NCI-H748 (cell line): ENCODE measurements at regions not wholly inside any gene's neighbourhood (a gene's known extent, or its start where the extent isn't known, plus 50 kb on each side); places are given as distances from the start of the nearest gene placed in this dataset.
A peak's percentile ranks its signal among the peaks of the same experiment; 100 is the strongest.

Experiments used
- DNase-seq: peaks from one replicate; lab custom pipeline; 2025; ENCODE audit not compliant: unreplicated experiment; lab: John Stamatoyannopoulos, UW

DNA sequence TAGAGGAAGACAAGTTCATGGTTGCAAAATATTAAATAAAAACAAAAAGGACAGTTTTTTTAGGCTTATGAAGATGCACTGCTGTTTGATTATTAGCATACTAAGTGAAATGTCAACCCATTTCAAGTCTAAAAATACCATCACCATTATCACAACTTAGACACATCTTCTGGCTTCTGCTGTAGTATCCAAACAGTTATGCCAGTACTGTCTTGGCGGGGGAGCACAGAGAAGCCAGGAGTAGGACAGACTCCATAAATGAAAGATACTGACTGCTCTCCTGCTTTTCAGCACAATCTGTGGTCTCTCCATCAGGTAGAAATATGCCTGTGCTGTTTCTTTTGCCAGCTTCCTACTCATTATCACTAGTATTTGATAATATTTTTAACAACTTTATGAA, 179.2 kb upstream of the DSEL start:
- no peak for DNase-seq

DNA sequence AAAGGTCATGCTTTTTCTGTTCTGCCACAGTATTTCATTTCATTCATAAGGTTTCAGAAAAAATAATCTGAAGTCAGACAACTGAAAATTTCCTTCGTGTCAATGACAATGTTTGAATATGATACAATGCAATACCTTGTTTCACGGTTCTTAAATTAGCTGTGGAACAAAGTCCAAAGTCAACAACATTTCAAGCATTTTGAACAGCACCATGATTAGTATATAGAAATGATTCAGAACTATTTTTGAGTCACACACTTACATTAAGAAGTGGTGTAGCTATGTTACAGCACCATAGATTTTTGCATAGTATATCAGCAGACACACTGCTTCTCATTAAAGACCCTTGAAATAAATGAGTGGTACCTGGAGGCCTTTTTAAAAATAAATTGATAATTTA, 178.3 kb upstream of the DSEL start:
- no peak for DNase-seq

DNA sequence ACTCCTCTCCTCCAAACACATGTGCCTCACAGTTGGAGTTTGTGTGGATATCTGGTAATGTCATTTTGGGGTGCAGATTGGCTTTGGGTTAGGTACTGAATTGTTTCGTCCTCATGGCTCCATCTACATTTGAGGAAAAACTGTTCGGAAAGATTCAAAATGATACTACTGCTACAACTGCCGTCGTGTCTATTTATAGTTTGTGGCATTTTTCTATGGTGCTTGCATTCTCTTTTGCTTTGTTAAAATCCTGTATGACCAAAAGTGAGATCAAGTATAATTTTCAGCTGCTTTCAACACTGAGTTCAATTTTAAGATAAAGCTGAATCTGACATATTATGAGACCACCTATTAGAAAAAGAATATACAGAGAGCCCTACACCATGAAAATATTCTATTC, 176.3 kb upstream of the DSEL start:
- DNase-seq = no peak

DNA sequence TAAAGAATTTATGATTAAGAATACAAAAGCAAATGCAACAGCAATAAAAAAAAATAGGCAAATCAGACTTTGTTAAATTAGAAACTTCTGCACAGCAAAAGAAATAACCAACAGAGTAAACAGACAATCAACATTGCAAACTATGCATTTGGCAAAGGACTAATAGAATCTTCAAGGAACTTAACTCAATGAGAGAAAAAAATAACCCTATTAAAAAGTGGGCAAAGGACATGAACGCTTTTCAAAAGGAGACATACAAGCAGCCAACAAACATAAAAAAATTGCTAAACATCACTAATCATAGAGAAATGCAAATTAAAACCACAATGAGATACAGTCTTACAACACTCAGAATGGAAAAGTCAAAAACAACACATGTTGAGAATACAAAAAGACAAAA, 166.0 kb upstream of the DSEL start:
- no peak for DNase-seq

DNA sequence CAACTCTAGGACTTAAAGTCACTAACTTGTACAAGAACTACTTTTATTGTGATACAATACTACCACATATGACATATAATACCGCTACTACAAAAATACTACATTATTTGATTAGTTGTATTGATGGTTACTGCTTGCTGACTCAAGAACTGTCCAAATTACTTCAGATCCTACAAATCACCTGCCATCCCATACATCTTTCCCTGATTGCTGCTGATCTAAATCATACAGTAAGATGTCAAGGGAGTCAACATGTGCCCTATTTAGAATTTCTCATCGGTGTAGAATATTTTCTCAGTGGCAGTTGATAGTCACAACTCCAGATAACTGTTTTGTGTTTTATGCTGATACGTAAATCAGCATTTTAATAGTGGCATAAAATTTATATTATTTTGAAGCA, 161.0 kb upstream of the DSEL start:
- DNase-seq = no peak

DNA sequence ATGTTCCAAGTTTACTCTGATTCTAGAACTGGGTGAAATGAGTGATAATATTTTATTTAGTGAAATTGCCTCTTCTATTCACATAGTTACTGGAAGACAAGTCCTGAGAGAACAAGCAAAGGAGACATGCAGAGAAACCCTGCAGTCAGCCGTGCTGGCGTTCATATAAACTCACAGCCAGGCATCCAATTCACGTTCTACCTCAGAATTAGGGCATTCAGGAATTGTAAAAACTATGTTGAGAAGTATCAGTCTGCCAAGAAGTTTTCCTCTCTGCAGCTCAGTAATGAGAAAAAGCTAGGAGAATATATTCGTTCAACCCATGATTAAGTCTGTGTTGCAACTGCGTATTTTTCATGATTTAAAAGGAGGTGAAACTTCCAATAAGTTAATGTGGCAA, 156.2 kb upstream of the DSEL start:
- no peak for DNase-seq

DNA sequence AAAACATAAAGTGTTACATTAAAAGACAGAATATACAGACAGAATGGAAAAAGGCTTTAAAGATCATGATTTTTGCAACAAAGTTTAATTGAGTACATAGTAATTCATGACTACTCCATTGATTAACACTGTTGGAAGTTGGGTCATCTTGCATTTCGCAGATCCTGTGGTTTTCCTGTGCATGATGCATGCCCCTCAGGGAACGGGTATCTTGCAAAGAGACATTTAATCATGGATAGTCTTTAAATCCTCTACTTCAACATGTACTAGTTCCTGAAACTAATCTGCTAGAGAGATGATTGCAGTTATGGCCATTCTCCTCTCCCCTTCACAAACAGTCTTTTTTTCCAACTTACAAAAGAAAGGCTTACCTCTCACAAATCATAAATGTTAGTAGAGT, 155.6 kb upstream of the DSEL start:
- no peak for DNase-seq

DNA sequence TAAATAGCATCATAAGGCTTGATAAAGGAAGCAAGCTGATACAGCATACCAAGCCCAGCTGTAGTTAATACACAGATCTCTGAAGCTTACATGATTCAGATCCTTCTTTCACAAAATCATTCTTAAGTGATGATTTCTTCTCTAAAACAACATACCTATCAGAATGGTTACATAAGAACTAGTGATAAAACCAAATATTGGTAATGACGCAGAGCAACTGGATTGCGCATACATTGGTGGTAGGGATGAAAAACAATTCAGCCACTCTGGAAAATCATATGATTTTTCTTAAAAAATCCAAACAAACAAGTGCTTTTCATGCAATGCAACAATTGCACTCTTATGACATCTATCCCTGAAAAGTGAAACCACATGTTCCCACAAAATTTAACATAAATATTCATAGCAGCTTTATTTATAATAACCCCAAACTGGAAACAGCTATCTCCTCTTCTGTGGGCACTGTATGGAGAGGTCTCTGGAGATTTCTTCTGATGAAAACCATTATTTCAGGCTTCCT, 153.6 kb upstream of the DSEL start:
- DNase-seq = no peak

DNA sequence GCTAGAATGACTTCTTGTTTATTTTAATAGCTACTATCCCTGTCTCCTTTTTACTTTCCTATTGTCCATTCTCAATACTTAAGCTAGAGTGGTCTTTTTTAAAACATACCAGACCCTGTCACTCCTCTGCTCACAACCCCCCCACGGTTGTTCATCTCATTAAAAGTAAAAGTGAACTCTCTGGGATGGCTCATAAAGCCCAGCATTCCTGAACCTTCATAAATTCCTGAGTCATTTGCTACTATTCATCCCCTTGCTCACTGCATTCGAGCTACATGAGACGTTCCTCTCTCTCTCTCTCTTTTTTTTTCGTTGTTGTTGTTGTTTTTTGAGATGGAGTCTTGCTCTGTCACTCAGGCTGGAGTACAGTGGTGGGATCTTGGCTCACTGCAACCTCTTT, 148.7 kb upstream of the DSEL start:
- no peak for DNase-seq

DNA sequence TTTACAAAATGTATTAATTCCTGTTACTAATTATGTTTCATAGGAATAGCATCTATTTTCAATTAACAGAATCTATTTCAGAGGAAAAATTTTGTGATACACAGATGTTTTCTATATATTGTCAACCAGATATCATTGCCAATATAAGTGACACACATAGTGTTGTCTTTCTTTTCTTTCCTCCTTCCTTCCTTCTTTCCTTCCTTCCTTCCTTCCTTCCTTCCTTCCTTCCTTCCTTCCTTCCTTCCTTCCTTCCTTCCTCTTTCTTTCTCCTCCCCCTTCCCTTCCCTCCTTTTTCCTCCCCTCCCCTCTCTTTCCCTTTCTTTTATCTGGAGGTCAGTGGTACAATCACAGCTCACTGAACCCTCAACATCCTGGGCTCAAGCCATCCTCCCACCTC, 146.5 kb upstream of the DSEL start:
- DNase-seq = no peak

DNA sequence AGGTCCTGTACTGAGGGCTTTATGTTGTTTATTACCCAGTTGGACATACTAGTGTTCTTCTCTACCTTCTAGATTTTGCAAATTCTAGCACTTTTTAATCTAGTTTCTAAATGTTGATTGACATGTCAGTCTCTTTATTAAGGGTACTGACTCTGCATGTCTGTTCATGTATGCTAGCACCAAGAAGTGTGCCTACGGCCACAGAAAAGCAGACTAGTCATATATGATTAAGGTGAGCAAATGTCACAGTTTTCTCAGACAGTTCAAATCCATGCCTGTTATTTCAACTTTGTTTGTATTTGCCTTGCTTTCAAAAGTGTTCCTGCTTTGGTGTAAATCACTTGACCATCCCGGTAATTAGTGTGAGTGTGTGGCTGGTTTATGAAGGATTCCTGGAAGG, 145.0 kb upstream of the DSEL start:
- no peak for DNase-seq

DNA sequence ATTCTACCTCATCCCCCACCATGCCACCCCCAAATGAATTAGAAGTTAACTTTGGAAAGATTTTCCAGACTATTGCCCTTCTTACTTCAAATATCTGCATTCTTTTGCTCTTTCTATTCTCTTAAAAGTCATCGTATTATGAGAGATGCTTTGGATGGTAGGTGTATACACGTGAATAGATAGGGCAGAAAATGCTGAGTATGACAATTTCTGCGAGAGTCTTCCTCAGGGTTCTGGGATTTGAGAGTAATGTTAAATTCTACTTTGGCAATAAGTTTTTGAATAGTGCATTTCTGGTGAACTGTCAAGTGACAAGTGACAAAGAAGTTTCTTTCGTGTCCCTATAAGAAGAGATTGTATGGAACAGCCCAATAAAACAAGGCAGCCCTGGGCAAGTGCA, 137.6 kb upstream of the DSEL start:
- no peak for DNase-seq

DNA sequence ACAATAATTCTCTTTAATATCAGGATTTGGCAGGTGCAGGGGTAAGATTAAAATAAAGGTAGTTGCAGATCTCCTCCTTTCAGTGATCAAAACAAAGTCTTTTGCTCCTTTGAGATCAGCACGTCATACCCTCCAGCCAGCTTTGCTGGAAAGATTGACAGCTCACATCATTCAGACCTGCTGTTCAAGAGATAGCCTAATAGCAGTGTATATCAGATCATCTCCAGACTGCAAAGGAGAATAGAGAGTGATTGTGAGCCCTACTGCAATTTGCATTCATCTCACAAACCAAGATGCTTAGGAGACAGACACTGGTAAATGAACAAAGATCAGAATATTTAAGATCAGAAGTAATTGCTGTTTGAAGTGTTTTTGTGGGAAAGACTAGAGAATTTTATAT, 135.8 kb upstream of the DSEL start:
- DNase-seq = no peak

DNA sequence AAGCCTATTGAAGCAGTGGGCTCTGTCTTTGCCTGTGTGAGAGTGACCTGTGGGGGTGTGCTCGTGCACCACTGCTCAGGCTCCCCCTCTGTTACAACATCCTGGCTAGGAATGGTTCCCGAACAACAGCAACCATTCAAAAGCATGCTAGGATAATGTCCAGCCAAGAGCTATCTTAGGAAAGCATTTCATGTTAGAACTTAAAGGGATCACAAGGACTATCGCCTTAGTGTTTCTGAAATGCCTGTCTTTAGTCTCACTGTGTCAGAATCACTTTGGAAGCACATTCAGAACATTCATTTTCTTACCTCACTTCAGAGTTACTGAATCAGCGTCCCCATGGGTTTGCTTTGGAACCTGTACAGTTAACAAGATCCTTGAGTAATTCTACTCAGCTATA, 134.9 kb upstream of the DSEL start:
- no peak for DNase-seq

DNA sequence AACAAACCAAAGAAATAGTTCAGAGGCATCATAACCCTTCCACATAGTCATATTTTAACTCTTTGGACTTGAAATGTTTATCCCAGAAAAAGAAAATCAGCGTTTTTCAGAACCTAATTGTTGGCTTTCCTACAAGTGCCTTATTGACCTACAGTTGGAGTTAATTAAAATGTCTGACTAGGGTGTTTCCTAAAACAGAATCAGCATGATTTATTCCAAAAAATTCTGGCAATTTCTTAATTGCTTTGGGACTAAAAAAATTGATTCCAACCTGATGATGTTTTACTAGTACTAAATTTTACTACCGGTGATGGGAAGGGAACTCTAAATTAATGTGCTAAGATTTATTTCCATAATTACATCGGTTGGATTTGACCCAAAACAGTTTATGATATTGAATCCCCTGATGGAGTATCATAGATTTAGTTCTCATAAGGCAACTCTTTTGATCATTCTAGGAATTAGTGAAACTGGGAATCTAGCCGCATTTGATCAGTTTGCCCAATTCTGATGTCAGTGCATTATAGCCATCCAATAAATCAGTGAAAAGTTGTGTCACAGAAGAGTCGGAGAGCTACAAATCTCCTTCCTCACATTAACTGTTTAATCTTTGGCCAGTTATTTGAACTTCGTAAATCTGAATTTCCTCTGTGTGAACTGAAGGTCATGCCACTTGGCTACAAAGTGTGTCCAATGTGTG, 134.3 kb upstream of the DSEL start:
- DNase-seq = no peak

DNA sequence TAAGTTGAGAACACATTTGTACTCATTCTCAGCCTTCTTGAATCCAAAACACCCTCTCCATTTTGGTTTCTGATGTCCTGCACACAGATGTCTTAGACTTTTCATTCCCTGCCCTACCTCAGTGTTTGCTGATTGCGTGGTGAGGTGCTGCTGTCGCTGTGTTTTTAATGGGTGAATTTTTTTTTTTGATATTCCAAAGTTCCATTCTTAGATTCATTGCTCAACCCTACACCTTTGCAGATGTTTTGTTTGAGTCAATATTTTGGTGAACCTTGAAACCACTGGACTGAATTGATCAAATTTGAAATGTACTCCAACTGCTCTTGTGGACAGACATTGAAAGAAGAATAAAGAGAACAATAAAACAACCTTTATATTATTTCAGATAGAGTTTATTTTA, 130.4 kb upstream of the DSEL start:
- no peak for DNase-seq

DNA sequence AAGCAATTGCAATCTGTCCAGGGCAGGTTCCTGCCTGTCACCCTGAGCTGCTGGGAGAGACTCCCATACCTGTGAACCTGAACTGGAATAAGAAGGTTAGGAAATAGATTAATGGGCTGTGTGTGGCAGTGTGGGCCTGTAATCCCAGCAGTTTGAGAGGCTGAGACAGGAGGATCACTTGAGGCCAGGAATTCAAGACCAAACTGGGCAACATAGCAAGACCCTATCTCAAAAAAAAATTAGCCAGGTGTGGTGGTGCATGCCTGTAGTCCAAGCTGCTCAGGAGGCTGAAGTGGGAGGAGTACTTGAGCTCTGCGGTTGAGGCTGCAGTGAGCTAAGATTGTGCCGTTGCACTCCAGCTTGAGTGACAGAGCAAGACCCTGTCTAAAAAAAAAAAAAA, 127.7 kb upstream of the DSEL start:
- no peak for DNase-seq

DNA sequence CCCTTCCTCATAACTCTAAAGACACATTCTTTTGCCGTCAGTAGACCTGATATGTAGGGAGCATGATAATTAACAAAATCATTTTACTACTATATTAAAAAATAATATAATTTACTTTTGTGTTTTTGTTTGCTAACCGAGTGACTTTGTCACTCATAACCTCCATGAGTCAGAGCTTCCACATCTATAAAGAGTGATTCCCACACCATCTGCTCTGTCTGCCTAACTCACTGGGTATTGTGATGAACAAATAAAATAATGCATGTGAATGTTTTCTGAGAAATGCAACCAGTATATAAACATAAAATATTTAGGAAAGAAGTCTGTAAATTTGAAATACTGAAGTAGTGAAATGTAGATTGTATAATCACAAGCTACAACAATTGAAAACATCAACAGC, 123.4 kb upstream of the DSEL start:
- DNase-seq = no peak

DNA sequence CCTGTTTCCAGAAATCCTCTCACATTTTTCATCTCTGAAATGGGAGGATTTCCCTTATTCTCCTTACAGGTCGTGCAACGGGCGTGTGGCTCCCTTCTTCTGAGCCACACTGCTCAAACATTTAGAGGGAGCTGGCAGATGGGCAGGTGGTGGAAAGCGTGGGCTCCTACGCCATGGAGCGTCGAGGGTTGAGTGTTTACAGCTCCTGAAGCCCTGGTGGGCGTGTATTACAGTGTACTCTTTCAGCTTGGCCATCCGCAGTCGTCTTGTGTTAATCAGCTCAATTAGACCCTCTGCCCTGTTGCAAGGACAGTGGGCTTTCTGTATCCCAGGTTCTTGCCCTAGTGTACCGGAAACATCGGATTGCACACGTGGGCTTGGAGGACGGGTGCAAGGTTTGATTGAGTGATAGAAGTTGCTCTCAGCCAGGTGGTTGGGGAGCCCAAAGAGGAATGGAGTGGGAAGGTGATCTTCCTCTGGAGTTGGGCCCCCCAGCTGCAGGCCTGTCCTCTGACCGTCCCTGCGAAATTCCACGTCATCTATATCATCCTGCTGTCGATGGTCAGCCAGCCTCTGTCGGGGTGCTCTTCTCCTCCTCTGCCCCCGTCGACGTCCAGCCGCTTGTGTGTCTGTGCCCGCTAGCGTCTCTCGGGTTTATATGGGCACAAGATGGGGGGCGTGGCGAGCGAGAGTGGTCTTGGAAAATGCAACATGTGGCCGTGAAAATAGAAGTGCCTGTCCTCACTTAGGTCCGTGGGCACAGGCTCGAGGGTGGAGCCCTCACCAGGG, 120.3 kb upstream of the DSEL start:
- DNase-seq = peak; percentile 33

DNA sequence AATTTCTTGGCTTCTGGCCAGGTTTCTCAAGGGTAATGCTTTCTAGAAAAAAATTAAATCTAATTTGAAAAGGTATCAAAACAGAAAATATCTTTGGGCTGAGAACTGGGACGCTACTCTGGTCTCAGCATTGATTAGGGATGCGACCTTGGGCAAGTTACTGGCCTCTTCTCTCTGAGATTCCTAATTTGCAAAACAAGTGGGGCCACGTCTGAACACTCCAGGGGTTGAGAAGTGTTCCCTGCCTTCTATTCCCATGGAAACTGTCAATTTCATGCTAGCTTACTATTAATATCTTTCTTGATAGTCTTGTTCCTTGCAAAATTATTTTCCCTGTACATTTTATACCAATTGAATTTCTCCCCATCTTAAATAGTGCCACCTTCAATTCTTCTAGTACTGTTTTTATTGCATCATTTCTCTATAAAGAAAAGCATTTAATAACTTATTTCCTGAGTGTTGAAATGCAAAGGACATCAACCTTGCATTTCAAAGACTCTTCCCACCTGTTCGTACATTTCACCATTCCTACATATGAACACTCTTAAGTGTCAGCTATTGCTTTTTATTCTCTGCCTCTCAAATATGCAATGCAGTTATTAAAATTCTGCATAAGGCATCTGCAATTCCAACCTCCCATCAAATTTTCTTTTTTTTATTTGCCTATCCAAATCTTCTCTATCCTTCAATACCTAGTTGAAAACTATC, 118.3 kb upstream of the DSEL start:
- DNase-seq = no peak

DNA sequence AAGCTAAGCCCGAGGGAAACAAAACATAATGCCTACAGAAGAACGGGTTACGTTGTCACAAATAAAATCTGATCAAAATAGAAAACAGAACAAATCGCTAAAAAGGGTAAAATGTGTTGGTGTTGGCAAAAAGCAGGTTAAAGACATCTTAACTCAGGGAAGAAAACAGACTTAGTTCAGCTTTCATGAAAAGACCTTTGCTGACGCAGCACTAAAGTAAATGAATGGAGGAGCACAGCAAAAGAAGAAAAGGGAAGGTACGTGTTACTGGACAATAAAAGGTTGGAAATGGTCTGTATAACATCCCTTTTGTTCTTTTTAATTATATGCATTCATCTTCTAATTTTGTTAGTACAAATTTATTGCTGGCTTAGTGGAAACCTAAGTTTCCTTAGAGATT, 117.4 kb upstream of the DSEL start:
- no peak for DNase-seq

DNA sequence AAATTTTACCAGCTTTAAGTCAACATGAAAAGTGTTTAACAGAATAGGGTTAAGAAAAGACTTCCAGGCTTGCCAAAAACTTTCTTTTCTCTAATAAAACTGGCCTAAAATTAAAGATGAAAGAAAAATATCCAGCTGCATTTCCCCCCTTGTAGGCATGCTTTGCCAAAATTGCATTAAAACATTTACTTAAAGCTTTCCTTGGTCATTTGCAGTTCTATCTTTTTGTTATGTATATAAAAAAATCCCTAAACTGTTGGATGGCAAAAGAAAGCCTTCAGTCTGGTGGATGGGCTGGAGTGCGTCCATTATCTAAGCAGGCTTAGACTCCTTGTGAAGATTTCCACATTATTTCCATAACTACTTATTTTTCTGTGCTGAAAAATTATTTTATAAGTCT, 105.4 kb upstream of the DSEL start:
- DNase-seq = no peak
